Left ventricle myocardium inferior (tissue), 1 donor: ENCODE measurements at regions not wholly inside any gene's neighbourhood (a gene's known extent, or its start where the extent isn't known, plus 50 kb on each side); places are given as distances from the start of the nearest gene placed in this dataset.

Source experiments
- DNase-seq: peaks from one replicate; pipeline ENCODE4 v3.0.0-alpha.2; 2020
- H3K27ac ChIP-seq: fragments of 200-600 bp; replicated peaks from 2 replicates; pipeline ENCODE4 v1.8.0; 2021
- H3K27me3 ChIP-seq: fragments of 200-600 bp; 2 replicates; pipeline ENCODE4 v1.8.0; 2021; ENCODE audit warnings: low read depth
- H3K36me3 ChIP-seq: fragments of 200-600 bp; 2 replicates; pipeline ENCODE4 v1.8.0; 2021
- H3K4me1 ChIP-seq: fragments of 200-600 bp; 2 replicates; pipeline ENCODE4 v1.8.0; 2021
- H3K4me3 ChIP-seq: fragments of 200-600 bp; 2 replicates; pipeline ENCODE4 v1.8.0; 2021; ENCODE audit warnings: mild to moderate bottlenecking, moderate library complexity
- H3K9me3 ChIP-seq: fragments of 200-600 bp; replicated peaks from 2 replicates; pipeline ENCODE4 v1.8.0; 2021
- intact Hi-C: fragments of 100-400 bp; cut with micrococcal nuclease; formaldehyde crosslinking; loops from one replicate; pipeline ENCODE4 v1.11.0; 2022
- TF ChIP-seq, protein P1 (sequence below): fragments of 200-600 bp; IDR thresholded peaks from 2 replicates; pipeline ENCODE4 v1.8.0; 2021; ENCODE audit warnings: antibody characterized with exemption, mild to moderate bottlenecking, borderline replicate concordance
- donor health status: DM: no; HTN: yes; CAD: no; lungs with severe emphysema.

DNA sequence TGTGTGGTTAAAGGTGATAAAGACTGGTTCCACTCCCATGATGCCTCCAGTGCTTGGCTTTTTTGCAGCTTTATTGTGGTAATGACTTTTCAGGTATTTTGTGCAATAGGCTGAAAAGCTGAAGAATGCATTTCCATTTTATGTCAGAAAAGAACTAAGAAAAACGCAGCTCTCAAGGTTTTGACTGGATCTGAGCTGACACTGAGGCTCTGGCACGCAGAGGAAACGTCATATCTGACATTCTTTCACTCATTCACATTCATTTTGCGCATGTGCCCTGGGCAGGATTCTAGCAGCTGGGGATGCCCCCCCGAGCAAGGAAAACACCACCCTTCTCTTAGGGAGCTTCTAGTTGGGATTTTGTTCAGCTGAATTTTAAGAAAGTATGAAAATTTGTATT is 408.5 kb upstream of the MKI67 start:
- no peaks in the 10 kb centered on the region for H3K4me1 ChIP-seq
- peaks cover 70% of the 10 kb centered on the region for H3K27me3 ChIP-seq
- H3K4me3 ChIP-seq, result no peak overlapping the region
- H3K27ac ChIP-seq, result no peak overlapping the region
- intact Hi-C loops, result loop anchor here (10.0 kb wide), 1 partner anchor 270 kb away; no protein-coding TSS in a partner anchor
- no peaks in the 10 kb centered on the region for H3K36me3 ChIP-seq
- H3K9me3 ChIP-seq, result no peaks in the 10 kb centered on the region
- TF ChIP-seq, protein P1, sequence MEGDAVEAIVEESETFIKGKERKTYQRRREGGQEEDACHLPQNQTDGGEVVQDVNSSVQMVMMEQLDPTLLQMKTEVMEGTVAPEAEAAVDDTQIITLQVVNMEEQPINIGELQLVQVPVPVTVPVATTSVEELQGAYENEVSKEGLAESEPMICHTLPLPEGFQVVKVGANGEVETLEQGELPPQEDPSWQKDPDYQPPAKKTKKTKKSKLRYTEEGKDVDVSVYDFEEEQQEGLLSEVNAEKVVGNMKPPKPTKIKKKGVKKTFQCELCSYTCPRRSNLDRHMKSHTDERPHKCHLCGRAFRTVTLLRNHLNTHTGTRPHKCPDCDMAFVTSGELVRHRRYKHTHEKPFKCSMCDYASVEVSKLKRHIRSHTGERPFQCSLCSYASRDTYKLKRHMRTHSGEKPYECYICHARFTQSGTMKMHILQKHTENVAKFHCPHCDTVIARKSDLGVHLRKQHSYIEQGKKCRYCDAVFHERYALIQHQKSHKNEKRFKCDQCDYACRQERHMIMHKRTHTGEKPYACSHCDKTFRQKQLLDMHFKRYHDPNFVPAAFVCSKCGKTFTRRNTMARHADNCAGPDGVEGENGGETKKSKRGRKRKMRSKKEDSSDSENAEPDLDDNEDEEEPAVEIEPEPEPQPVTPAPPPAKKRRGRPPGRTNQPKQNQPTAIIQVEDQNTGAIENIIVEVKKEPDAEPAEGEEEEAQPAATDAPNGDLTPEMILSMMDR, result no peak
- DNase-seq, result no peak

DNA sequence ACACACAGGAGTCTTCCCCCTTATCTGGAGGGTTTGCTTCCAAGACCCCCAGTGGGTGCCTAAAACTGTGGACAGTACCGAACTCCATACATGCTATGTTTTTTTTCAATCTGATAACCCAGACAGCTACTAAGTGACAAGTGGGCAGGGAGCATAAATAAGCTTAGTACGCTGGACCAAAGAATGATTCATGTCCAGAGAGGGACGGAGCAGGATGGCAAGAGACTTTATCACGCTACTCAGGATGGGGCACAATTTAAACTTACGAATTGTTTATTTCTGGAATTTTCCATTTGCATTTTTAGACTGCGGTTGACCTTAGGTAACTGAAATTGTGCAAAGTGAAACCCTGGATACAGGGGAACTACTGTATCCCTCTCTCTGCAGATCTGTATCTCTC is 410.0 kb upstream of the MKI67 start:
- Histone ChIP-seq H3K4me1 (peaks cover 7% of the 10 kb centered on the region), H3K27me3 (peaks cover 81% of the 10 kb centered on the region), H3K27ac (no peak overlapping the region), H3K9me3 (no peaks in the 10 kb centered on the region), H3K4me3 (no peak overlapping the region), H3K36me3 (no peaks in the 10 kb centered on the region)
- no peak for DNase-seq
- intact Hi-C loops, result loop anchor here (10.0 kb wide), 1 partner anchor 271 kb away; no protein-coding TSS in a partner anchor
- TF ChIP-seq, protein P1, result no peak

DNA sequence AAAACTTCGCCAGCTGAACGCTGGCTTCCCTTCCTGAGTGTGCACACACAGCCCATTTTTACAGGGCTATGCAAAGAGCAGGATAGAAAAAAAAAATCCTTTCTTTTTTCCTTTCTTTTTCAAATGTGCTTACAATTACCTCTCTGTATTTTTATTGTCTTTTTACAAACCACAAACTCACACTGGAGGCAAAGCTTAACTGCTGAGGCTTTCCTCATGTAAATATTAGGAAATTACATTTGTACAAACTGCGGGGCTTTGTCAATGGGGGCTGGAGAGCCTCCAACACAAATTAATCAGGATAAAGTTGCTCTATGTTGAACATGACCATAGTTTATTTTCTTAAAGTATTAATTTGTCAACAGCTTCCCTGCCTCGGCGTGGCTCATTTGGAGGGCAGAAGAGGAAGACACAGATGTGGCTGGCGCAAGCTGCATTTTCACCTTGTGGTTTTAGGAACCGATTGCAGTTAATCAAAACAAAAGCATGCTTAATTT is 411.7 kb upstream of the MKI67 start:
- H3K27ac ChIP-seq, result no peak overlapping the region
- intact Hi-C loops, result loop anchor here (10.0 kb wide), 1 partner anchor 273 kb away; no protein-coding TSS in a partner anchor
- no peak overlapping the region for H3K4me3 ChIP-seq
- peaks cover 11% of the 10 kb centered on the region for H3K4me1 ChIP-seq
- DNase-seq, result no peak
- no peaks in the 10 kb centered on the region for H3K36me3 ChIP-seq
- peaks cover 85% of the 10 kb centered on the region for H3K27me3 ChIP-seq
- TF ChIP-seq, protein P1, result no peak
- H3K9me3 ChIP-seq, result no peaks in the 10 kb centered on the region

DNA sequence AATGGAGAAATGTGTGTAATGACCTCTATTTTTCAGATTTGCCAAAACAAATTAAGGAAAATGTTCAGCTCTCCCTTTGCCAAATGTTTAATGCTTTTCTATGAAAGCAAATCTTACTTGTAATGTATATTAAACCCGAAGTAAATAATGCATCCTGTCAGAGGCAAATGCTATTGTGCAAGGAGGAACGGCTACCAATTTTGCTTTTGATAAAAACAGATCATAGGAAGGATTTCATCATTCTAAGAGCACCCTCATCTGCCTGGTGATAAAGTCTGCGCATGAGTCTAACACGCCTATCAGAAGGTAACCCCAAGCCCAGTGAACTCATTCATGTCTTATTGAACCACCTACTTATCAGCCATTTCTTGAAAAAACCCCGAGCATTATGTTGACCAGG is 412.4 kb upstream of the MKI67 start:
- DNase-seq, result no peak
- H3K36me3 ChIP-seq, result no peaks in the 10 kb centered on the region
- peaks cover 91% of the 10 kb centered on the region for H3K27me3 ChIP-seq
- peaks cover 11% of the 10 kb centered on the region for H3K4me1 ChIP-seq
- TF ChIP-seq, protein P1, result no peak
- intact Hi-C loops, result loop anchor here (10.0 kb wide), 1 partner anchor 274 kb away; no protein-coding TSS in a partner anchor
- H3K4me3 ChIP-seq, result no peak overlapping the region
- no peak overlapping the region for H3K27ac ChIP-seq
- no peaks in the 10 kb centered on the region for H3K9me3 ChIP-seq

DNA sequence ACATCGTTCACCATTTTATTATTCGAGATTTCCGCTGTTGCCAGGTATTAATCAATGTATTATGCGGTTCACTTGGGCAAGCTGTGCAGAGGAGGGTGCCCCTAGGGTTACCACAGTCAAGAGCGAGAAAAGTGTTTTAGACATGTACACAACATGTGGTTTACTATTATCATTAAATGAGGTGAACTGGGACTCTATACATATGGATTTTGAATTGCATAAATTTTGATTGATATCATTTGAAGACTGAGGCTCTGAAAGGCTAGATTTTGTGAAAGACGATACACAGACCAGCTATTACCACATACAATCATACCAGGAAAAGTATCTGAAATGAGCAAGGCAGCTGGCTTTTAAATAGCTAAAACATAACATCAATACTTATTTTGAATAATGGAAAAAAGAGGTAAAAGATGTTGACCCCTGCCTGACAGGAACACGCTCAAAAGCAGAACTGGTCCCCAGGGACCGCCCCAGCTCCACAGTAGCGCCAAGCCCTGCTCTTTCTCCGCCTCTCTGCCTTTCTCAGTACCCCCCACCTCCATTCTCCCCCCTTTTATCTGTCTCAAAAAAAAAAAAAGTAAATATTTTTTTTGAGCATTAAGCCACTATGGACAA is 413.4 kb upstream of the MKI67 start:
- TF ChIP-seq, protein P1, result no peak
- no peak for DNase-seq
- intact Hi-C loops, result loop anchor here (10.0 kb wide), 1 partner anchor 275 kb away; no protein-coding TSS in a partner anchor
- peaks cover 11% of the 10 kb centered on the region for H3K4me1 ChIP-seq
- H3K4me3 ChIP-seq, result no peak overlapping the region
- H3K9me3 ChIP-seq, result no peaks in the 10 kb centered on the region
- peaks cover 83% of the 10 kb centered on the region for H3K27me3 ChIP-seq
- H3K36me3 ChIP-seq, result no peaks in the 10 kb centered on the region
- peak overlapping the region; percentile 67 for H3K27ac ChIP-seq
